A673 (cell line): ENCODE measurements at regions not wholly inside any gene's neighbourhood (a gene's known extent, or its start where the extent isn't known, plus 50 kb on each side); places are given as distances from the start of the nearest gene placed in this dataset.

Experiments used
- EZH2 ChIP-seq: fragments of 200-600 bp; sonication (generic); IDR thresholded peaks from 2 replicates; pipeline ENCODE4 v1.6.1; 2017; ENCODE audit warnings: borderline replicate concordance, low read depth, mild to moderate bottlenecking, mixed read lengths, antibody characterized with exemption, low read length; ENCODE audit not compliant: poor library complexity, severe bottlenecking
- TF ChIP-seq, protein P1 (sequence below): fragments of 300-800, 200-600 bp; sonication (generic); conservative IDR thresholded peaks from 2 replicates; pipeline ENCODE4 v1.5.1; 2017; ENCODE audit warnings: low read depth, mild to moderate bottlenecking, antibody characterized with exemption, low read length, moderate library complexity, mixed read lengths

DNA sequence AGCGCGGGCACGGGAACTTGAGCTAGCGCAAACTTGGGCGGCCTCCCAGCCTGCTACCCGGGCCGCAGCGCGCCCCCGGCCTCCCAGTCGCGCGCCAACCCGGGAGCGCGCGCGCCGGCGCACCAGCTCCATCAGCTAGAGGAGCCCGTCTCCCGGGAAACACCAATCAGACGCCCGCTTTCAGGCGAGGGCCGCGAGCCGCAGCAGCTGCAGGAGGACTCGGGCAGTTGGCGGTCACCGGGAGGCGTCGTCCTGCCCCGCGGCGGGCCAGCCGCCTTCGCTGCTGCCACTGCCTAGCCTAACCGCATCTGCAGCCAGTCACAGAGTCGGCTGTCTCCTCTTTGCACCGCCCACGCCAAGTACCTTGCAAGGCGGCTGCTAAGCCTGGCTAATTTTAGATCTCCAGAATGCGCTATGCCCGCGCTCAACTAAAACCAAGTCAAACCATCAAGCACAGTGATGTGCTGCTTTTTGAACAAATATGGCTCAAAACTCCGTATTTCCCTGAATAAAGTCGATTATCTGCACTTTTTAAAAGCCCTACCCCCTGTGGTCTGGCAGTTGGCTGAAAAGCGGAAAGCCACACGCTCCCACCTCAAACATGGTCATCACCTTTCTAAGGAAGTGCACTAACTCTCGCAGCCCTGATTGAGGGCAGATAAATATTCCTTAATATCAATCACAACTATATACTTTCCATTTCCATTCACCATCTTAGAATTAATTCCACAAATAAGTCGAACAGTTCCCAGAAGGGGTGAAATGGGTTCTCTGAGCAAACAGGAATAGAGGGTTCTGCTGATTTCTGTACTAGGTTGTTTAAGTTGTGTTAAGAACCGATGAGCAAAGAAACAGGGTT lies 221.8 kb downstream of the MEF2C start:
- TF ChIP-seq, protein P1, sequence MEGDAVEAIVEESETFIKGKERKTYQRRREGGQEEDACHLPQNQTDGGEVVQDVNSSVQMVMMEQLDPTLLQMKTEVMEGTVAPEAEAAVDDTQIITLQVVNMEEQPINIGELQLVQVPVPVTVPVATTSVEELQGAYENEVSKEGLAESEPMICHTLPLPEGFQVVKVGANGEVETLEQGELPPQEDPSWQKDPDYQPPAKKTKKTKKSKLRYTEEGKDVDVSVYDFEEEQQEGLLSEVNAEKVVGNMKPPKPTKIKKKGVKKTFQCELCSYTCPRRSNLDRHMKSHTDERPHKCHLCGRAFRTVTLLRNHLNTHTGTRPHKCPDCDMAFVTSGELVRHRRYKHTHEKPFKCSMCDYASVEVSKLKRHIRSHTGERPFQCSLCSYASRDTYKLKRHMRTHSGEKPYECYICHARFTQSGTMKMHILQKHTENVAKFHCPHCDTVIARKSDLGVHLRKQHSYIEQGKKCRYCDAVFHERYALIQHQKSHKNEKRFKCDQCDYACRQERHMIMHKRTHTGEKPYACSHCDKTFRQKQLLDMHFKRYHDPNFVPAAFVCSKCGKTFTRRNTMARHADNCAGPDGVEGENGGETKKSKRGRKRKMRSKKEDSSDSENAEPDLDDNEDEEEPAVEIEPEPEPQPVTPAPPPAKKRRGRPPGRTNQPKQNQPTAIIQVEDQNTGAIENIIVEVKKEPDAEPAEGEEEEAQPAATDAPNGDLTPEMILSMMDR = no peak
- TF ChIP-seq EZH2 = no peak
